ENCODE measurements at regions not wholly inside any gene's neighbourhood (a gene's known extent, or its start where the extent isn't known, plus 50 kb on each side); places are given as distances from the start of the nearest gene placed in this dataset.

DNA sequence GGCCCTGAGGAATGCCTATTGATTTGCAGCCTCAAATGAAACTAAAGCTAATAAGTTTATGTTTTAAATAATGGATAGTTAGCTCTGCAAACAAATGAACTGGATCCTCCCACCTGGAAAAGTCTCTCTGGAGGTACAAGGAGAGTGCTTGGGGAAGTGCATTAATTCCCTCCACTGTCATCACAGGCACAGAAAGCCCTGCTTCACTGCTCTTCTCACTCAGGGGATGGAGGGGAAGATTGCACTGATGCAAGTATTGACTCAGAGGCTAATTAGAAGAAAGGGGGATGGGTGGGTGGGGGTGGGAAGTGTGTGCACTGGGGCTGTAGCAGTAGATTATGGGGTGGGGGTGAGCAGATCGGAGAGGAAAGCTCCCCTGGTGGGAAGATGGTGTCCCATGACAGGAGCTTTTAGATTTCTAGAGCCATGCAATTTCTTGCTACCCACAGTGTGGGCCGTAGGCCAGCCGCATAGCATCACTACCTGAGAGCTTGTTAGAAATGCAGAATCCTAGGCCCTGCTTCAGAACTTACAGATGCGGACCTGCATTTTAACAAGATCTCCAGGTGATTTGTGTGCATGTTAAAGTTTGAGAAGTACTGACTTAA lies 163.9 kb downstream of the HIPK3 start:
- ATAC-seq (ENCODE audit: low FRiP score), result no peak
- intact Hi-C loops (cut with DNase I), result no loop called here
- 91% methylated on average over 4 of the region's 4 CpGs for WGBS, 2 donors
- no peak overlapping the region for H3K27ac ChIP-seq (ENCODE audit: low read depth in 1 of 2, low read length in 2 of 2)
- DNase-seq, result no peak
- H3K27me3 ChIP-seq (ENCODE audit: control insufficient read depth in 1 of 2, insufficient read depth in 2 of 2, low read length in 1 of 2), result no peaks in the 10 kb centered on the region
- peaks cover 2% of the 10 kb centered on the region for H3K9me3 ChIP-seq (ENCODE audit: control insufficient read depth, low read length)
- no peaks in the 10 kb centered on the region for H3K4me1 ChIP-seq (ENCODE audit: control insufficient read depth in 1 of 2, insufficient read depth in 2 of 2, low read length in 2 of 2)
- no peak overlapping the region for H3K4me3 ChIP-seq (ENCODE audit: low read length in 2 of 2)
- H3K36me3 ChIP-seq (ENCODE audit: control insufficient read depth in 1 of 2, insufficient read depth in 2 of 2, low read length in 1 of 2), result no peaks in the 10 kb centered on the region

DNA sequence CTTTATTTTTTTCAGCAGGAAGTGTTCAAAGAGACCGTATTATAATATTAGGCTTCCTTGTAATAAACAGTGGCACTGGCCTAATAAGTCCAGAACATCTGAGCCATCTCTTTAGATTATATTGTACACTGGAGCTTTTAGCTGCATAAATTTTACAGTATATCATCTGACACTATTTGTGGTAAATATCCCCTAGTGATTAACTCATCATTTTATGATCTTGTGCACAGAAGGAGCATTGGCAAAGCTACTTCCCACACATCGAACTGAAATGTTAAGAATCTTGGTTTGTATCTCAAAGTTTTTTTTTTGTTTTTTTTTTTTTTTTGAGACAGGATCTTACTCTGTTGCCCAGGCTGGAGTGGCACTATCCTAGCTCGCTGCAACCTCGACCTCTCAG lies 162.7 kb downstream of the HIPK3 start:
- H3K4me3 ChIP-seq (ENCODE audit: low read length in 2 of 2), result no peak overlapping the region
- ATAC-seq (ENCODE audit: low FRiP score), result no peak
- H3K4me1 ChIP-seq (ENCODE audit: control insufficient read depth in 1 of 2, insufficient read depth in 2 of 2, low read length in 2 of 2), result no peaks in the 10 kb centered on the region
- 87 to 88% methylated on average over 4 of the region's 4 CpGs for WGBS, 2 donors
- H3K36me3 ChIP-seq (ENCODE audit: control insufficient read depth in 1 of 2, insufficient read depth in 2 of 2, low read length in 1 of 2), result no peaks in the 10 kb centered on the region
- peaks cover 2% of the 10 kb centered on the region for H3K9me3 ChIP-seq (ENCODE audit: control insufficient read depth, low read length)
- intact Hi-C loops (cut with DNase I), result no loop called here
- H3K27me3 ChIP-seq (ENCODE audit: control insufficient read depth in 1 of 2, insufficient read depth in 2 of 2, low read length in 1 of 2), result no peaks in the 10 kb centered on the region
- no peak for DNase-seq
- H3K27ac ChIP-seq (ENCODE audit: low read depth in 1 of 2, low read length in 2 of 2), result no peak overlapping the region

DNA sequence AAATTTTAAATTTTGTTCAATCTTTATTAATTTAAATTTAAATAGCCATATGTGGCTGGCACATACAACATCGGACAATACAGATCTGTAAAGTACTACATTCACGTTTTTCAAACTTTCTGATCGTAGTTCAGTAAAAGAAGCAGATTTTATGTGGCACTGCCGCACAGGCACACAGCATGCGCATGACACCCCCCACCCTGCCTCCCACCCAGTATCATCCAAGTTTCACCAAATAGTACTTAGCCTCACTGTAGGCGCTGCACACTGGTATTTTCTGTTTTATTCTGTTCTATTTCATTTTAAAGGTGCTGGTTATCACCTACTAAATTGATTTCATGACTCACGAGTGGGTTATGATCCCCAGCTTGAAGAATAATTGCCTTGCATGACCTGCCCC lies 159.9 kb downstream of the HIPK3 start:
- H3K27me3 ChIP-seq (ENCODE audit: control insufficient read depth in 1 of 2, insufficient read depth in 2 of 2, low read length in 1 of 2), result no peaks in the 10 kb centered on the region
- no peaks in the 10 kb centered on the region for H3K36me3 ChIP-seq (ENCODE audit: control insufficient read depth in 1 of 2, insufficient read depth in 2 of 2, low read length in 1 of 2)
- intact Hi-C loops (cut with DNase I), result no loop called here
- ATAC-seq (ENCODE audit: low FRiP score), result no peak
- no peak for DNase-seq
- WGBS, 2 donors, result 92 to 95% methylated on average over 7 of the region's 7 CpGs
- H3K9me3 ChIP-seq (ENCODE audit: control insufficient read depth, low read length), result no peaks in the 10 kb centered on the region
- no peak overlapping the region for H3K27ac ChIP-seq (ENCODE audit: low read depth in 1 of 2, low read length in 2 of 2)
- no peak overlapping the region for H3K4me3 ChIP-seq (ENCODE audit: low read length in 2 of 2)
- no peaks in the 10 kb centered on the region for H3K4me1 ChIP-seq (ENCODE audit: control insufficient read depth in 1 of 2, insufficient read depth in 2 of 2, low read length in 2 of 2)

DNA sequence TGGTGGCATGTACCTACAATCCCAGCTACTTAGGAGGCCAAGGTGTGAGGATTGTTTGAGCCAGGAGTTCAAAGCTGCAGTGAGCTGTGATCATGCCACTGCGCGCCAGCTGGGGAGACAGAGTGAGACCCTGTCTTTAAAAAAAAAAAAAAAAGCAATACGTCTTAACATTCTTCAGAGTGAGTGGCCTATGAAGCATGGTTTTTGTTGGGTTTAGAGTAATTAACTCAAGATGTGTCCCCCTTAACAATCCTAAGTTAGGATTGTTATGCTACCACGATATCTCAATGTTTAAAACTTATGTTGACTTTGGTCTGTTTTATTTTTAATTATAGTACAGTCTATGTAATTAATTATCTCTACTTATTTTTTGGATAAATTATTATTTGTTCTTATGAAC lies 156.1 kb downstream of the HIPK3 start:
- Histone ChIP-seq H3K36me3 (ENCODE audit: control insufficient read depth in 1 of 2, insufficient read depth in 2 of 2, low read length in 1 of 2) (no peaks in the 10 kb centered on the region), H3K27ac (ENCODE audit: low read depth in 1 of 2, low read length in 2 of 2) (no peak overlapping the region), H3K9me3 (ENCODE audit: control insufficient read depth, low read length) (peaks cover 1% of the 10 kb centered on the region), H3K27me3 (ENCODE audit: control insufficient read depth in 1 of 2, insufficient read depth in 2 of 2, low read length in 1 of 2) (no peaks in the 10 kb centered on the region), H3K4me3 (ENCODE audit: low read length in 2 of 2) (no peak overlapping the region), H3K4me1 (ENCODE audit: control insufficient read depth in 1 of 2, insufficient read depth in 2 of 2, low read length in 2 of 2) (no peaks in the 10 kb centered on the region)
- intact Hi-C loops (cut with DNase I), result no loop called here
- no peak for ATAC-seq (ENCODE audit: low FRiP score)
- DNase-seq, result no peak
- WGBS, 2 donors, result 48 to 60% methylated on average over 4 of the region's 4 CpGs

GRCh38 chr11:33412241-33412640 lies 155.1 kb downstream of the HIPK3 start:
- H3K4me3 ChIP-seq (ENCODE audit: low read length in 2 of 2), result no peak overlapping the region
- H3K27me3 ChIP-seq (ENCODE audit: control insufficient read depth in 1 of 2, insufficient read depth in 2 of 2, low read length in 1 of 2), result no peaks in the 10 kb centered on the region
- intact Hi-C loops (cut with DNase I), result no loop called here
- peaks cover 1% of the 10 kb centered on the region for H3K9me3 ChIP-seq (ENCODE audit: control insufficient read depth, low read length)
- ATAC-seq (ENCODE audit: low FRiP score) (no peak), DNase-seq (no peak)
- no peaks in the 10 kb centered on the region for H3K36me3 ChIP-seq (ENCODE audit: control insufficient read depth in 1 of 2, insufficient read depth in 2 of 2, low read length in 1 of 2)
- no peaks in the 10 kb centered on the region for H3K4me1 ChIP-seq (ENCODE audit: control insufficient read depth in 1 of 2, insufficient read depth in 2 of 2, low read length in 2 of 2)
- H3K27ac ChIP-seq (ENCODE audit: low read depth in 1 of 2, low read length in 2 of 2), result no peak overlapping the region

- intact Hi-C loops (cut with DNase I), result no loop called here
- 82 to 86% methylated on average over 4 of the region's 4 CpGs for WGBS, 2 donors
Measured at GRCh38 chr11:33411751-33412150, 154.6 kb downstream of the HIPK3 start.

DNA sequence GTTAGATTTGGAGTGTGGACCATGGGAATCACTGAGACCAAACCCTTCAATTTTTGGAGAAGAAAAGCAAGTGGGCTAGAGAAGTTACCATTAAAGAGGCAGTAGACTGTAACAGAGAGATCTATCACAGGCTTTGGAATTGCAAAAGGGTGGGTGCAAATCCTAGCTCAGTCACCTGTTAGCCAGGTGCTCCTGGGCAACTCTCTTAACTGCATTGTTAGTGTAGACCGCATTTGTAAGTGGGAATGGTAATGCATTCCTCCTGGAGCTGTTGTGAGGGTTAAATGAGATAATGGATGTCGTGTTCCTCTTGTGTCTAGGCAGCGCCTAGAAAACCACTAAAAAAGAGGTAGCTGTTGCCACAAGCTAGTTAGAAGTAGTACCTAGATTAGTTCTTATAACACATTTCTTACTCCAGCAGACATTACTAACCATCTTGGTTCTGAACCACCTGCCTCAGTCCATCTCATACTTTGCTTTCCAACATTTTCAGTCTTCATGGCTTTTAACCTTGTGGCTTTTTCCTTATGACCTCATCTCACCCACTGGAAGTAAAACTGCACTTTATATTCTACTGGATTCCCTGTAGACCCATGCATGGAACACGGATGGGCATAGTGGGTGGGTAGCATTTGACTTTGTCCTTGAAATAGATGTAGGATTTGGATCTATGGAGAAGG lies 153.0 kb downstream of the HIPK3 start:
- Histone ChIP-seq H3K4me3 (ENCODE audit: low read length in 2 of 2) (no peak overlapping the region), H3K36me3 (ENCODE audit: control insufficient read depth in 1 of 2, insufficient read depth in 2 of 2, low read length in 1 of 2) (no peaks in the 10 kb centered on the region), H3K27ac (ENCODE audit: low read depth in 1 of 2, low read length in 2 of 2) (no peak overlapping the region), H3K27me3 (ENCODE audit: control insufficient read depth in 1 of 2, insufficient read depth in 2 of 2, low read length in 1 of 2) (no peaks in the 10 kb centered on the region), H3K4me1 (ENCODE audit: control insufficient read depth in 1 of 2, insufficient read depth in 2 of 2, low read length in 2 of 2) (no peaks in the 10 kb centered on the region), H3K9me3 (ENCODE audit: control insufficient read depth, low read length) (peaks cover 1% of the 10 kb centered on the region)
- intact Hi-C loops (cut with DNase I), result no loop called here
- WGBS, 2 donors, result 68 to 72% methylated on average over 4 of the region's 4 CpGs
- no peak for ATAC-seq (ENCODE audit: low FRiP score)
- DNase-seq, result no peak

More at GRCh38 chr11:33411751-33412150, 154.6 kb downstream of the HIPK3 start:
- no peak overlapping the region for H3K27ac ChIP-seq (ENCODE audit: low read depth in 1 of 2, low read length in 2 of 2)
- peaks cover 1% of the 10 kb centered on the region for H3K9me3 ChIP-seq (ENCODE audit: control insufficient read depth, low read length)
- no peaks in the 10 kb centered on the region for H3K4me1 ChIP-seq (ENCODE audit: control insufficient read depth in 1 of 2, insufficient read depth in 2 of 2, low read length in 2 of 2)
- no peak overlapping the region for H3K4me3 ChIP-seq (ENCODE audit: low read length in 2 of 2)
- ATAC-seq (ENCODE audit: low FRiP score), result no peak
- H3K27me3 ChIP-seq (ENCODE audit: control insufficient read depth in 1 of 2, insufficient read depth in 2 of 2, low read length in 1 of 2), result no peaks in the 10 kb centered on the region
- no peak for DNase-seq
- H3K36me3 ChIP-seq (ENCODE audit: control insufficient read depth in 1 of 2, insufficient read depth in 2 of 2, low read length in 1 of 2), result no peaks in the 10 kb centered on the region
